ENCODE measurements at regions not wholly inside any gene's neighbourhood (a gene's known extent, or its start where the extent isn't known, plus 50 kb on each side); places are given as distances from the start of the nearest gene placed in this dataset.

GRCh38 chr2:238989484-238989883 is 141.6 kb downstream of the TWIST2 start:
- Histone ChIP-seq H3K4me3 (no peak overlapping the region), H3K27ac (replicated peaks) (no peak overlapping the region), H3K36me3 (no peaks in the 10 kb centered on the region), H3K9me3 (replicated peaks) (peaks cover 10% of the 10 kb centered on the region), H3K27me3 (ENCODE audit: low read depth) (peaks cover 68% of the 10 kb centered on the region), H3K4me1 (no peaks in the 10 kb centered on the region)
- DNase-seq: no peak
- TF ChIP-seq, protein P1, sequence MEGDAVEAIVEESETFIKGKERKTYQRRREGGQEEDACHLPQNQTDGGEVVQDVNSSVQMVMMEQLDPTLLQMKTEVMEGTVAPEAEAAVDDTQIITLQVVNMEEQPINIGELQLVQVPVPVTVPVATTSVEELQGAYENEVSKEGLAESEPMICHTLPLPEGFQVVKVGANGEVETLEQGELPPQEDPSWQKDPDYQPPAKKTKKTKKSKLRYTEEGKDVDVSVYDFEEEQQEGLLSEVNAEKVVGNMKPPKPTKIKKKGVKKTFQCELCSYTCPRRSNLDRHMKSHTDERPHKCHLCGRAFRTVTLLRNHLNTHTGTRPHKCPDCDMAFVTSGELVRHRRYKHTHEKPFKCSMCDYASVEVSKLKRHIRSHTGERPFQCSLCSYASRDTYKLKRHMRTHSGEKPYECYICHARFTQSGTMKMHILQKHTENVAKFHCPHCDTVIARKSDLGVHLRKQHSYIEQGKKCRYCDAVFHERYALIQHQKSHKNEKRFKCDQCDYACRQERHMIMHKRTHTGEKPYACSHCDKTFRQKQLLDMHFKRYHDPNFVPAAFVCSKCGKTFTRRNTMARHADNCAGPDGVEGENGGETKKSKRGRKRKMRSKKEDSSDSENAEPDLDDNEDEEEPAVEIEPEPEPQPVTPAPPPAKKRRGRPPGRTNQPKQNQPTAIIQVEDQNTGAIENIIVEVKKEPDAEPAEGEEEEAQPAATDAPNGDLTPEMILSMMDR (IDR thresholded peaks at IDR 0.05; ENCODE audit: borderline replicate concordance): no peak
- intact Hi-C loops (cut with micrococcal nuclease): no loop called here

DNA sequence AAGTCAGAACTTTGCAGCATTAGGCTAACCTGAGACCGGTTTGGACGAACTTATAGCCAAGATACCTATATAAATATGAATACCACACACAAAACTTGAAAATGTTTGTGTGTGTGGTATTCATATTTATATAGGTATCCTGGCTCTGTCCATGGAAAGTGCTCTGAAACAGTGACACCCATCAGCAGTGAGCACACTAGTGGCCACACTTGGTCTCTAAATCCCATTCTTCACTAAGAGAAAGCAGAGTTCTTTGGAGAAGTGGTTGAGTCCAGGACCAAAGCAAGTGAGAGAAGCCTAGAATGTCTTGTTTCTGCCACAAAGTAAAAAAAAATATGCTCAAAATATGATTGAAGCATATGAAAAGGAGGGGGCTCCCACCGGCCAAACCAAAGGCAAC is 146.5 kb downstream of the TWIST2 start:
- no peak overlapping the region for H3K27ac ChIP-seq (replicated peaks)

DNA sequence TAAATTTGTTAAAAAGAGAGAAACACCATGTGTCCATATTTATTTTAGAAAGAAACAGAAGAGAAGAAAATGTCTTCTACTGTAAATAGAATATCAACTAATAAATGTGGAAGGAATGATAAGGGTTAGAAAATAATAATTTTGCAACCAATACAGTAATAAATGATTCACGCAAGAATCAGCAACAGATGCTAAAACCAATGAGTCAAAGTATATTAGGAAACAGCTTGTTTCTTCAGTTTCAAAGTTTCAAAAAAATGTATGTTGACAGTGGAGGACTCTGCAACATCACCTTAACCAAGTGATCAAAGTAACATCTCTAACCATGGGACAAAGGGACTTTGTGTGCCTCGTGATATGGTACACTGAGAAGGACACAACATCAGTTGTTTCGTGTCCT is 147.0 kb downstream of the TWIST2 start:
- DNase-seq: no peak
- H3K27me3 ChIP-seq (ENCODE audit: low read depth): peaks cover 44% of the 10 kb centered on the region
- H3K4me3 ChIP-seq: no peak overlapping the region
- intact Hi-C loops (cut with micrococcal nuclease): no loop called here
- no peak overlapping the region for H3K27ac ChIP-seq (replicated peaks)
- H3K9me3 ChIP-seq (replicated peaks): peaks cover 21% of the 10 kb centered on the region
- TF ChIP-seq, protein P1 (IDR thresholded peaks at IDR 0.05; ENCODE audit: borderline replicate concordance): no peak
- H3K36me3 ChIP-seq: no peaks in the 10 kb centered on the region
- H3K4me1 ChIP-seq: no peaks in the 10 kb centered on the region

More for the DNA sequence above, 146.5 kb downstream of the TWIST2 start:
- H3K9me3 ChIP-seq (replicated peaks): peaks cover 21% of the 10 kb centered on the region
- intact Hi-C loops (cut with micrococcal nuclease): no loop called here
- H3K4me3 ChIP-seq: no peak overlapping the region
- H3K27me3 ChIP-seq (ENCODE audit: low read depth): peaks cover 44% of the 10 kb centered on the region
- TF ChIP-seq, protein P1 (IDR thresholded peaks at IDR 0.05; ENCODE audit: borderline replicate concordance): no peak
- H3K36me3 ChIP-seq: no peaks in the 10 kb centered on the region
- no peak for DNase-seq
- no peaks in the 10 kb centered on the region for H3K4me1 ChIP-seq

DNA sequence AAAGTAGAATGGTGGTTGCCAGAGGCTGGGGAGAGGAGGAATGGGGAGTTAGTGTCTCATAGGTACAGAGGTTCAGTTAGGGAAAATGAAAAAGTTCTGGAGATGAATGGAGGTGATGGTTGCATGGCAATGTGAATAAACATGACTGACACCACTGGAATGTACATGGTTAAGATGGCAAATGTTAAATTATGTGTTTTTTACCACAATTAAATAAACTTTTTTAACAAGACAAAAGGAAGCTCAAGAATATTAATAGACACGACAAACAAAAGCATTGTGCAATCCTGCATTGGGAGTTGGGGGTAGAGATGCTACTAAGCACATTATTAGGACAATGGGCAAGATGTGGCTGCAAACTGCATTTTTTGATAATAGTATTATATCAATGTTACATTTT is 147.7 kb downstream of the TWIST2 start:
- no peak overlapping the region for H3K4me3 ChIP-seq
- H3K4me1 ChIP-seq: no peaks in the 10 kb centered on the region
- DNase-seq: no peak
- no peaks in the 10 kb centered on the region for H3K36me3 ChIP-seq
- intact Hi-C loops (cut with micrococcal nuclease): no loop called here
- TF ChIP-seq, protein P1 (IDR thresholded peaks at IDR 0.05; ENCODE audit: borderline replicate concordance): no peak
- H3K9me3 ChIP-seq (replicated peaks): peaks cover 21% of the 10 kb centered on the region
- H3K27ac ChIP-seq (replicated peaks): no peak overlapping the region
- H3K27me3 ChIP-seq (ENCODE audit: low read depth): peaks cover 44% of the 10 kb centered on the region

DNA sequence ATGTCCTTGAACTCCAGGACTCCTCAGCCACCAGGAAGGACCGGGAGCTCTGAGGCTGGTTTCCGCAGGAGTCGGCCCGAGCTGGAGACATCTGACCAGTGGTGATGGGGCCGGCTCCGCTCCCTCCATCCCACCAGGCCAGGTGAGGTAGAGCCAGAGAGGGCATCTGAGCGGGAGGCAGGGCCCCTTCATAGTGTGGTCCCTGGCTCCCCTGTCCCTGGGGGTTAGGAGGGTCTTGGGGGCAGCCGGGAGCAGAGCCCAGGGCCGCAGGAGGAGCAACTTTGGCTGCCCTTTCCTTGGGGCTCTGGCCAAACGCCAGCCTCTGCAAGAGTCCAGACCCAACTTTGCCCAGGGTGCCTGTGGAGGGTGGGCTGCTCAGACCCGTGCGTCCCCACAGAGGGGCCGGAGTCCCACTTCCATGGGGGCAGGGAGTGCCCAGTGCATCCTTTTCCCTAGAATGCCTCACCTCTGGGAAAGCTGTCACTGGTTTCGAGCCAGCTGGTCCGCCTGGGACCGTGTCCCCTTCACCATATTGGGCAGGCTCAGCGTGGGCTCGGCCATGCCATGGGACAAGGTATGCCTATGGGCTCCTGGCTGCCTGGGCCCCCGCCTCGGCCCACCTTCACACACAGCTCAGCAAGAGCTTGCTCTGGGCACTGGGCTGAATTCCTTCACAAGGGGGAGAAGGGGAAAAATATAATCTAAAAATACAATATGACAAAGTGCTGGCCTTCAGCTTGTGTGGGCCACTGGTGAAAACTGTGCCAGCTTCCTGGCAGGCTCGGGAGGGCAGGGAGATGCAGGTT is 148.6 kb downstream of the TWIST2 start:
- no peak overlapping the region for H3K27ac ChIP-seq (replicated peaks)
- TF ChIP-seq, protein P1 (IDR thresholded peaks at IDR 0.05; ENCODE audit: borderline replicate concordance): no peak
- H3K9me3 ChIP-seq (replicated peaks): peaks cover 30% of the 10 kb centered on the region
- no peaks in the 10 kb centered on the region for H3K36me3 ChIP-seq
- no peaks in the 10 kb centered on the region for H3K4me1 ChIP-seq
- no peak for DNase-seq
- peaks cover 36% of the 10 kb centered on the region for H3K27me3 ChIP-seq (ENCODE audit: low read depth)
- intact Hi-C loops (cut with micrococcal nuclease): no loop called here
- H3K4me3 ChIP-seq: no peak overlapping the region

Data from left ventricle myocardium inferior (tissue), 1 donor.